ENCODE measurements at regions not wholly inside any gene's neighbourhood (a gene's known extent, or its start where the extent isn't known, plus 50 kb on each side); places are given as distances from the start of the nearest gene placed in this dataset.
"Not testable (repeated sequence)": the region's sequence is repeated elsewhere in the genome, so short reads cannot be mapped to it uniquely, and the experiment has no call there.

DNA sequence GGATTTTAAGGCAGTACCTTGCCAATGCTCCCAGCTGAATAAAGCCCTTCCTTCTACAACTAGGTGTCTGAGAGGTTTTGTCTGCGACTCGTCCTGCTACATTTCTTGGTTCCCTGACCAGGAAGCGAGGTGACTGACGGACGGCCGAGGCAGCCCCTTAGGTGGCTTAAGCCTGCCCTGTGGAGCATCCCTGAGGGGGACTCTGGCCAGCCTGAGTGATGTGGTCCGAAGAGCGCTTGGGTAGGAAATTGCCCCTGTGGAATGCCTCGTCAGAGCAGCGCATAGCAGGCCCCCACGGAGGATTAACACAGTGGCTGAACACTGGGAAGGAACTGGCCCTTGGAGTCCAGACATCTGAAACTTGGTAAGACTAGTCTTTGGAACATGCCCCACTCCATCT is 210.9 kb upstream of the CNTN3 start:
- H3K4me1 ChIP-seq (ENCODE audit: control insufficient read depth in 1 of 2, insufficient read depth in 2 of 2, low read depth in 1 of 2, low read length in 1 of 2); H3K79me2 ChIP-seq (ENCODE audit: insufficient read depth); H3K27me3 ChIP-seq (ENCODE audit: insufficient read depth); H2AFZ ChIP-seq (ENCODE audit: low read depth); H3K9me2 ChIP-seq; CTCF ChIA-PET; H3F3A ChIP-seq (replicated peaks; ENCODE audit: insufficient read depth); H3K9ac ChIP-seq; H3K27ac ChIP-seq (ENCODE audit: low read depth in 2 of 2, low read length in 1 of 2); H3K4me3 ChIP-seq (ENCODE audit: low read depth in 2 of 2, low read length in 1 of 2); POLR2A ChIA-PET; DNase-seq; H3K9me3 ChIP-seq; H3K36me3 ChIP-seq (replicated peaks in 1 of 2; ENCODE audit: control insufficient read depth in 1 of 2, insufficient read depth in 2 of 2, low read length in 1 of 2); H4K20me1 ChIP-seq (ENCODE audit: insufficient read depth); H3K4me2 ChIP-seq: not testable (repeated sequence)
- WGBS (ENCODE audit: low lambda C conversion rate), result 71% methylated on average over 11 of the region's 11 CpGs

DNA sequence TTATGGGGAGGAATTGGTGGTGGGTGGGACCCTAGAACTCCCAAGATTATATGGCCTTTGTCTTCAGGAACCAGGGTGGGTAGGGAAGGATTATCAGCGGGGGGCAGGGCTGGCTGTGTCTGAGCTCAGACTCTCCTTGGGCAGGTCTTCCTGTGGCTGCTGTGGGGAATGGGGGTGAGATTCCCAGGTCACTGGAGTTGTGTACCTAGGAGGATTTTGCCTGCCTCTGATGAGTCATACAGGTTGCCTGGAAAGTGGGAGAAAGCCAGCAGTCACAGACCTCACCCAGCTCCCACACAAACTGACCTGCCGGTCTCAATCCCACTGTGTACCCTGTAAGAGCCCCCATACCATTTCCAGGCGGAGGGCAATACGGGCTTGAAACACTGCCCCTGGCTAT is 209.9 kb upstream of the CNTN3 start:
- Histone ChIP-seq H2AFZ (ENCODE audit: low read depth) (no peak overlapping the region), H3K9me3 (no peaks in the 10 kb centered on the region), H3K79me2 (ENCODE audit: insufficient read depth) (no peaks in the 10 kb centered on the region), H4K20me1 (ENCODE audit: insufficient read depth) (no peaks in the 10 kb centered on the region), H3K9ac (no peak overlapping the region), H3K4me2 (no peak overlapping the region), H3K27me3 (ENCODE audit: insufficient read depth) (no peaks in the 10 kb centered on the region), H3F3A (replicated peaks; ENCODE audit: insufficient read depth) (no peaks in the 10 kb centered on the region), H3K36me3 (replicated peaks in 1 of 2; ENCODE audit: control insufficient read depth in 1 of 2, insufficient read depth in 2 of 2, low read length in 1 of 2) (no peaks in the 10 kb centered on the region), H3K4me3 (ENCODE audit: low read depth in 2 of 2, low read length in 1 of 2) (no peak overlapping the region), H3K9me2 (no peaks in the 10 kb centered on the region), H3K27ac (ENCODE audit: low read depth in 2 of 2, low read length in 1 of 2) (no peak overlapping the region), H3K4me1 (ENCODE audit: control insufficient read depth in 1 of 2, insufficient read depth in 2 of 2, low read depth in 1 of 2, low read length in 1 of 2) (no peaks in the 10 kb centered on the region)
- WGBS (ENCODE audit: low lambda C conversion rate), result 50% methylated on average over 3 of the region's 4 CpGs
- CTCF ChIA-PET, result no interaction called here
- no peak for DNase-seq
- no peak for TF ChIP-seq MEF2A (IDR thresholded peaks at IDR 0.05; ENCODE audit: borderline replicate concordance, low read depth)
- POLR2A ChIA-PET, result no interaction called here

DNA sequence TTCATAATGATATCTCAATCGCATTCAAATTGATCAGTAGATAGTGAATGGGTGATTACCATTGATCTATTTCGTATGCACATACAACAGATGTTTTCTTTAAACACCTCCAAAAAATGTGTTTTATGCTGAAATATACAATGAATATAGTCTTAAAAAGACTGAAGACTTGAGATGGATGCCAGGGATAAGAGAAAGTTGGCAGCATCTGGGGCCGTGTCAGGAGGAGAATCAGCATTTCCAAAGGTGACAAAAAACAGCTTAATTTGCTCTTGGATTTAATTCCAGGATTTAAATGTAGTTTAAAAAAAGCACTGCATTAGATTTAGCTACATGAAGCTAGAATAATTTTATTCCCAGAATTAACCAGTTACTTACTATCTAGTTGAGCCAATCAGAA is 199.7 kb upstream of the CNTN3 start:
- H3K9ac ChIP-seq, result no peak overlapping the region
- no peak overlapping the region for H3K4me2 ChIP-seq
- CTCF ChIA-PET, result no interaction called here
- no peak overlapping the region for H2AFZ ChIP-seq (ENCODE audit: low read depth)
- no peak for TF ChIP-seq MEF2A (IDR thresholded peaks at IDR 0.05; ENCODE audit: borderline replicate concordance, low read depth)
- TF ChIP-seq, protein P1, sequence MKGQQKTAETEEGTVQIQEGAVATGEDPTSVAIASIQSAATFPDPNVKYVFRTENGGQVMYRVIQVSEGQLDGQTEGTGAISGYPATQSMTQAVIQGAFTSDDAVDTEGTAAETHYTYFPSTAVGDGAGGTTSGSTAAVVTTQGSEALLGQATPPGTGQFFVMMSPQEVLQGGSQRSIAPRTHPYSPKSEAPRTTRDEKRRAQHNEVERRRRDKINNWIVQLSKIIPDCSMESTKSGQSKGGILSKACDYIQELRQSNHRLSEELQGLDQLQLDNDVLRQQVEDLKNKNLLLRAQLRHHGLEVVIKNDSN (IDR thresholded peaks at IDR 0.05; ENCODE audit: borderline replicate concordance, low read depth), result no peak
- TF ChIP-seq FOXJ3 (CRISPR knock-in tag; IDR thresholded peaks at IDR 0.05), result no peak
- TF ChIP-seq, protein P2, sequence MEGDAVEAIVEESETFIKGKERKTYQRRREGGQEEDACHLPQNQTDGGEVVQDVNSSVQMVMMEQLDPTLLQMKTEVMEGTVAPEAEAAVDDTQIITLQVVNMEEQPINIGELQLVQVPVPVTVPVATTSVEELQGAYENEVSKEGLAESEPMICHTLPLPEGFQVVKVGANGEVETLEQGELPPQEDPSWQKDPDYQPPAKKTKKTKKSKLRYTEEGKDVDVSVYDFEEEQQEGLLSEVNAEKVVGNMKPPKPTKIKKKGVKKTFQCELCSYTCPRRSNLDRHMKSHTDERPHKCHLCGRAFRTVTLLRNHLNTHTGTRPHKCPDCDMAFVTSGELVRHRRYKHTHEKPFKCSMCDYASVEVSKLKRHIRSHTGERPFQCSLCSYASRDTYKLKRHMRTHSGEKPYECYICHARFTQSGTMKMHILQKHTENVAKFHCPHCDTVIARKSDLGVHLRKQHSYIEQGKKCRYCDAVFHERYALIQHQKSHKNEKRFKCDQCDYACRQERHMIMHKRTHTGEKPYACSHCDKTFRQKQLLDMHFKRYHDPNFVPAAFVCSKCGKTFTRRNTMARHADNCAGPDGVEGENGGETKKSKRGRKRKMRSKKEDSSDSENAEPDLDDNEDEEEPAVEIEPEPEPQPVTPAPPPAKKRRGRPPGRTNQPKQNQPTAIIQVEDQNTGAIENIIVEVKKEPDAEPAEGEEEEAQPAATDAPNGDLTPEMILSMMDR (IDR thresholded peaks at IDR 0.05), result no peak
- TF ChIP-seq FOXM1 (IDR thresholded peaks at IDR 0.05; ENCODE audit: low read depth), result no peak
- no peaks in the 10 kb centered on the region for H3K79me2 ChIP-seq (ENCODE audit: insufficient read depth)
- no peaks in the 10 kb centered on the region for H3K9me2 ChIP-seq
- H3K4me1 ChIP-seq (ENCODE audit: control insufficient read depth in 1 of 2, insufficient read depth in 2 of 2, low read depth in 1 of 2, low read length in 1 of 2), result no peaks in the 10 kb centered on the region
- no peaks in the 10 kb centered on the region for H3K9me3 ChIP-seq
- H3K4me3 ChIP-seq (ENCODE audit: low read depth in 2 of 2, low read length in 1 of 2), result no peak overlapping the region
- H3F3A ChIP-seq (replicated peaks; ENCODE audit: insufficient read depth), result no peaks in the 10 kb centered on the region
- POLR2A ChIA-PET, result no interaction called here
- DNase-seq, result no peak
- no peaks in the 10 kb centered on the region for H4K20me1 ChIP-seq (ENCODE audit: insufficient read depth)
- H3K27ac ChIP-seq (ENCODE audit: low read depth in 2 of 2, low read length in 1 of 2), result no peak overlapping the region
- H3K36me3 ChIP-seq (replicated peaks in 1 of 2; ENCODE audit: control insufficient read depth in 1 of 2, insufficient read depth in 2 of 2, low read length in 1 of 2), result no peaks in the 10 kb centered on the region
- WGBS (ENCODE audit: low lambda C conversion rate), result 52% methylated on average over 3 of the region's 3 CpGs
- no peaks in the 10 kb centered on the region for H3K27me3 ChIP-seq (ENCODE audit: insufficient read depth)

Measured in SK-N-SH (cell line).